IPS DF 4.7 (cell line): ENCODE measurements at regions not wholly inside any gene's neighbourhood (a gene's known extent, or its start where the extent isn't known, plus 50 kb on each side); places are given as distances from the start of the nearest gene placed in this dataset.

Experiments used
- DNase-seq: peaks from one replicate; pipeline ENCODE4 v3.0.0-alpha.2; 2013; ENCODE audit warnings: low spot score; ENCODE audit errors: extremely low read depth

- no peak for DNase-seq
Measured at GRCh38 chr18:27763341-27763740, 413.6 kb downstream of the CDH2 start.

- DNase-seq = no peak
Measured at GRCh38 chr18:27762054-27762453, 414.9 kb downstream of the CDH2 start.

- no peak for DNase-seq
Measured at GRCh38 chr18:27752944-27753343, 424.0 kb downstream of the CDH2 start.

- no peak for DNase-seq
Measured at GRCh38 chr18:27750923-27751322, 426.0 kb downstream of the CDH2 start.

- DNase-seq = peak; percentile 91
Measured at GRCh38 chr18:27750014-27750413, 426.9 kb downstream of the CDH2 start.

- no peak for DNase-seq
Measured at GRCh38 chr18:27749194-27749593, 427.7 kb downstream of the CDH2 start.

- no peak for DNase-seq
Measured at GRCh38 chr18:27746241-27746640, 430.7 kb downstream of the CDH2 start.

GRCh38 chr18:27735117-27735516 is 441.8 kb downstream of the CDH2 start:
- DNase-seq = no peak

- no peak for DNase-seq
Measured at GRCh38 chr18:27731211-27731610, 445.7 kb downstream of the CDH2 start.

- DNase-seq = no peak
Measured at GRCh38 chr18:27728659-27729058, 448.3 kb downstream of the CDH2 start.

- DNase-seq = no peak
Measured at GRCh38 chr18:27724362-27724761, 452.6 kb downstream of the CDH2 start.

GRCh38 chr18:27723168-27723567 is 453.8 kb downstream of the CDH2 start:
- no peak for DNase-seq

- no peak for DNase-seq
Measured at GRCh38 chr18:27719680-27720079, 457.2 kb downstream of the CDH2 start.

GRCh38 chr18:27717816-27718215 is 459.1 kb downstream of the CDH2 start:
- DNase-seq = no peak

GRCh38 chr18:27717250-27717649 is 459.7 kb downstream of the CDH2 start:
- DNase-seq = no peak

- DNase-seq = no peak
Measured at GRCh38 chr18:27715751-27716150, 461.2 kb downstream of the CDH2 start.

- no peak for DNase-seq
Measured at GRCh38 chr18:27713738-27714095, 463.2 kb downstream of the CDH2 start.

- no peak for DNase-seq
Measured at GRCh38 chr18:27713037-27713737, 463.7 kb downstream of the CDH2 start.

GRCh38 chr18:27712066-27712465 is 464.9 kb downstream of the CDH2 start:
- no peak for DNase-seq

- no peak for DNase-seq
Measured at GRCh38 chr18:27711382-27711781, 465.5 kb downstream of the CDH2 start.

- DNase-seq = no peak
Measured at GRCh38 chr18:27709344-27709743, 467.6 kb downstream of the CDH2 start.

GRCh38 chr18:27707201-27707600 is 469.7 kb downstream of the CDH2 start:
- DNase-seq = no peak

- DNase-seq = no peak
Measured at GRCh38 chr18:27704736-27705361, 472.1 kb downstream of the CDH2 start.
